ENCODE measurements at regions not wholly inside any gene's neighbourhood (a gene's known extent, or its start where the extent isn't known, plus 50 kb on each side); places are given as distances from the start of the nearest gene placed in this dataset.

DNA sequence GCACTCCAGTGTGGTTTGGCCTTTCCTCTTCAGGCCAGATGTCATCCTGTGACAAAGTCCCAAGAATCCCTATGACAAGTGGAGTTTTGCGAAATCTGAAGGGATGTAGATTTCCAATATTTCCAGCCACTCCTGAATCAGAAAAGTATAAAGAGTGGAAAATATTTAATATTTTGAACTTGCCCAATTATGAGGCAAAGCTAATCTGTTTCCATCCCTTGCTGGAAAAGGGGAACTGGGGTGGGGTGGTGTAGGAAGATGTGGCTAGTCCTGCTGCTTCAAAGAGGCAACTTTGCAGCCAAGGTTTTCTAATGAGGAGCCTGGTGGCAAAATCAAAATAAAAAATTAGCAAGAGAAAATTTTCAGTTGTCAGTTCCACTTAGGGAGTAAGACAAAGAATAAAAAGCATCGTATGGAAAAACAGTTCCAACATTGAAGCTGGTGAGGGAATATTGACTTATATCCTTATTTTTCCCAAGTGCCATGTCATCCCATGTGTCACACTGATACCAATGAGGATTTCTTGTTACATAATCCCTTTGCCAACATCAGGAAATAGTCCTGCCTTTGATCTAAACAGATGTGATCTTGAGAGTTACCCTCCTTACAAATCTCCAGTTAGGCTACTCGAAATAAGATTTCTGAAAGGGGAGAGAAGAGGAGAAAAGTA is 480.0 kb upstream of the JARID2 start:
- TF ChIP-seq POLR2AphosphoS5 (IDR thresholded peaks at IDR 0.05; ENCODE audit: low read depth): no peak
- TF ChIP-seq GABPA (IDR thresholded peaks at IDR 0.05; ENCODE audit: low read depth): no peak
- TF ChIP-seq, protein P1, sequence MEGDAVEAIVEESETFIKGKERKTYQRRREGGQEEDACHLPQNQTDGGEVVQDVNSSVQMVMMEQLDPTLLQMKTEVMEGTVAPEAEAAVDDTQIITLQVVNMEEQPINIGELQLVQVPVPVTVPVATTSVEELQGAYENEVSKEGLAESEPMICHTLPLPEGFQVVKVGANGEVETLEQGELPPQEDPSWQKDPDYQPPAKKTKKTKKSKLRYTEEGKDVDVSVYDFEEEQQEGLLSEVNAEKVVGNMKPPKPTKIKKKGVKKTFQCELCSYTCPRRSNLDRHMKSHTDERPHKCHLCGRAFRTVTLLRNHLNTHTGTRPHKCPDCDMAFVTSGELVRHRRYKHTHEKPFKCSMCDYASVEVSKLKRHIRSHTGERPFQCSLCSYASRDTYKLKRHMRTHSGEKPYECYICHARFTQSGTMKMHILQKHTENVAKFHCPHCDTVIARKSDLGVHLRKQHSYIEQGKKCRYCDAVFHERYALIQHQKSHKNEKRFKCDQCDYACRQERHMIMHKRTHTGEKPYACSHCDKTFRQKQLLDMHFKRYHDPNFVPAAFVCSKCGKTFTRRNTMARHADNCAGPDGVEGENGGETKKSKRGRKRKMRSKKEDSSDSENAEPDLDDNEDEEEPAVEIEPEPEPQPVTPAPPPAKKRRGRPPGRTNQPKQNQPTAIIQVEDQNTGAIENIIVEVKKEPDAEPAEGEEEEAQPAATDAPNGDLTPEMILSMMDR (IDR thresholded peaks at IDR 0.05; ENCODE audit: insufficient read depth, low read length): no peak
- peak; percentile 97 for TF ChIP-seq SPI1 (IDR thresholded peaks at IDR 0.05; ENCODE audit: borderline replicate concordance, low read depth)
- TF ChIP-seq, protein P2, sequence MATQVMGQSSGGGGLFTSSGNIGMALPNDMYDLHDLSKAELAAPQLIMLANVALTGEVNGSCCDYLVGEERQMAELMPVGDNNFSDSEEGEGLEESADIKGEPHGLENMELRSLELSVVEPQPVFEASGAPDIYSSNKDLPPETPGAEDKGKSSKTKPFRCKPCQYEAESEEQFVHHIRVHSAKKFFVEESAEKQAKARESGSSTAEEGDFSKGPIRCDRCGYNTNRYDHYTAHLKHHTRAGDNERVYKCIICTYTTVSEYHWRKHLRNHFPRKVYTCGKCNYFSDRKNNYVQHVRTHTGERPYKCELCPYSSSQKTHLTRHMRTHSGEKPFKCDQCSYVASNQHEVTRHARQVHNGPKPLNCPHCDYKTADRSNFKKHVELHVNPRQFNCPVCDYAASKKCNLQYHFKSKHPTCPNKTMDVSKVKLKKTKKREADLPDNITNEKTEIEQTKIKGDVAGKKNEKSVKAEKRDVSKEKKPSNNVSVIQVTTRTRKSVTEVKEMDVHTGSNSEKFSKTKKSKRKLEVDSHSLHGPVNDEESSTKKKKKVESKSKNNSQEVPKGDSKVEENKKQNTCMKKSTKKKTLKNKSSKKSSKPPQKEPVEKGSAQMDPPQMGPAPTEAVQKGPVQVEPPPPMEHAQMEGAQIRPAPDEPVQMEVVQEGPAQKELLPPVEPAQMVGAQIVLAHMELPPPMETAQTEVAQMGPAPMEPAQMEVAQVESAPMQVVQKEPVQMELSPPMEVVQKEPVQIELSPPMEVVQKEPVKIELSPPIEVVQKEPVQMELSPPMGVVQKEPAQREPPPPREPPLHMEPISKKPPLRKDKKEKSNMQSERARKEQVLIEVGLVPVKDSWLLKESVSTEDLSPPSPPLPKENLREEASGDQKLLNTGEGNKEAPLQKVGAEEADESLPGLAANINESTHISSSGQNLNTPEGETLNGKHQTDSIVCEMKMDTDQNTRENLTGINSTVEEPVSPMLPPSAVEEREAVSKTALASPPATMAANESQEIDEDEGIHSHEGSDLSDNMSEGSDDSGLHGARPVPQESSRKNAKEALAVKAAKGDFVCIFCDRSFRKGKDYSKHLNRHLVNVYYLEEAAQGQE (IDR thresholded peaks at IDR 0.05; ENCODE audit: insufficient replicate concordance, low read depth): no peak

All from HL-60 (cell line).